ENCODE measurements at regions not wholly inside any gene's neighbourhood (a gene's known extent, or its start where the extent isn't known, plus 50 kb on each side); places are given as distances from the start of the nearest gene placed in this dataset.

GRCh38 chr7:81407094-81407493 is 362.8 kb downstream of the HGF start:
- TF ChIP-seq CTCF (IDR thresholded peaks at IDR 0.05) (no peak), POLR2A (IDR thresholded peaks at IDR 0.05) (no peak)
